Transverse colon (tissue), 4 donors: ENCODE measurements at regions not wholly inside any gene's neighbourhood (a gene's known extent, or its start where the extent isn't known, plus 50 kb on each side); places are given as distances from the start of the nearest gene placed in this dataset.

Source experiments
- CTCF ChIP-seq, 5 experiments: fragments of 200-600 bp in 3 of 5; fragments of 450-650 bp in 2 of 5; sonication (generic) in 3 of 5; IDR thresholded peaks; 1 replicate in 2 of 5; 2 replicates in 3 of 5; pipeline ENCODE4 v1.5.1; 2016 to 2017; ENCODE audit warnings: antibody characterized with exemption in 5 of 5, inconsistent platforms in 3 of 5, mild to moderate bottlenecking in 2 of 5, moderate library complexity in 1 of 5
- EP300 ChIP-seq: sonication (generic); formaldehyde crosslinking; IDR thresholded peaks from one replicate; pipeline ENCODE4 v1.6.1; 2017; ENCODE audit warnings: antibody characterized with exemption, low read depth
- POLR2A ChIP-seq: fragments of 450-650 bp; IDR thresholded peaks from one replicate; pipeline ENCODE4 v1.6.1; 2016; ENCODE audit warnings: antibody characterized with exemption, mild to moderate bottlenecking, moderate library complexity
- POLR2AphosphoS5 ChIP-seq, 3 donors: sonication (generic); formaldehyde crosslinking; IDR thresholded peaks; one replicate each; pipeline ENCODE4 v1.6.1; 2016; ENCODE audit warnings: antibody characterized with exemption in 3 of 3

- TF ChIP-seq CTCF (IDR thresholded peaks at IDR 0.05) (no peak), POLR2AphosphoS5 (IDR thresholded peaks at IDR 0.05) (no peak), POLR2A (no peak), EP300 (no peak)
These were observed 335.3 kb upstream of the ACTBL2 start for GRCh38 chr5:57817924-57818323.
